GM21717 (cell line): ENCODE measurements at regions not wholly inside any gene's neighbourhood (a gene's known extent, or its start where the extent isn't known, plus 50 kb on each side); places are given as distances from the start of the nearest gene placed in this dataset.
"Not testable (repeated sequence)": the region's sequence is repeated elsewhere in the genome, so short reads cannot be mapped to it uniquely, and the experiment has no call there.

Source experiments
- ATAC-seq: cut with Tn5 transposase; IDR thresholded peaks from one replicate; pipeline ENCODE4 v1.9.1; 2021; ENCODE audit warnings: mild to moderate bottlenecking, moderate library complexity; ENCODE audit not compliant: unreplicated experiment

- ATAC-seq: no peak
Measured at GRCh38 chr2:107543793-107544192, 282.9 kb upstream of the RGPD4 start.

DNA sequence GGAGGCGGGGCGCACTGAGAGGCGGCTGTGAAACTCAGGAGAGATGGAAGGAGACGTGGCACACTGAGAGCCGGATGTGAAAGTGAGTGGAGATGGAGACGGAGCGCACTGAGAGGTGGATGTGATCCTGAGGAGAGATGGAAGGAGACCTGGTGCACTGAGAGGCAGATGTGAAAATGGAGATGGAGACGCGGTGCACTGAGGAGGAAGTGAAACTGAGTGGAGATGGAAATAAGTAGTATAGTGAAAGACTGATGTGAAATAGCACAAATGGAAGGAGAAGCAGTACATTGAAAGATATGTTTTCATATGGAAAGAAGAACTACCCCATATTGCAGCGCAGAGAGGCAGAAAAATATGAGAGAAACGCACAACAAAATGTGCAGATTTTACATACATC, 281.6 kb upstream of the RGPD4 start:
- ATAC-seq: no peak

DNA sequence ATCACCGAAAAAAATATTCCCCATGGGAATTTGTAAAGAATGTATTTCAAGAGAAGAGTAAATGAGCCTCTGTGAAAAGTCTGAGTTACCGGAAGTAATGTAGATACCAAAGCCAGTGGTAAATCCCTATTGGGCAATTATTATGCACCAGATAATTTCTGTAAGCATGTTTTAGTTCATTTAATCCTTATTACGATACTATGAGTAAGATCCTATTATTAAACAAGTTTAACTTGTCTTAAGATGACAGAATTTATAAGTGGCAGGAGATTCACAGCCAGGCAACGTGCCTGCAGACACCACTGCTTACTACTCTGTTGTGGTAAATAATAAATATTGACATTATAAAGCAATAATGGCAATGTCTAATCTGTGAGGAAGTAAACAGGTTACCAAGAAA, 280.8 kb upstream of the RGPD4 start:
- no peak for ATAC-seq

DNA sequence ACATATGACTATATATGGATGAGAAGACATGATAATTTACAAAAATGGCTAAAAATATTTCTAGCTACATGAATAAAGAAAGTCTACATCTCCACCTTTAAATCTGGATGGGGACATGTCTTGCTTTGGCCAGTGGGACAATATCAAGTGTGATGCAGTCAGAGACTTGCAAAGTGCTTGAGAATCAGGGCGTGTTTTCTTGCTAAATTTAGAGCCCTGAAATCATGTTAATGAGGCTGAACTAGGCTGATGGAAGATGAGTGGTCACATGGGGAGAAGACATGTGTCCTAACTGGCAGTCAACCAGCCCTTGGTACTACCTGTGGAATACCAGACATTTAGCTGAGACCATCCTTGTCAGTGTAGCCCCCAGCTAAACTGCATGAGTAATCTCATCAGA, 278.5 kb upstream of the RGPD4 start:
- ATAC-seq: no peak

DNA sequence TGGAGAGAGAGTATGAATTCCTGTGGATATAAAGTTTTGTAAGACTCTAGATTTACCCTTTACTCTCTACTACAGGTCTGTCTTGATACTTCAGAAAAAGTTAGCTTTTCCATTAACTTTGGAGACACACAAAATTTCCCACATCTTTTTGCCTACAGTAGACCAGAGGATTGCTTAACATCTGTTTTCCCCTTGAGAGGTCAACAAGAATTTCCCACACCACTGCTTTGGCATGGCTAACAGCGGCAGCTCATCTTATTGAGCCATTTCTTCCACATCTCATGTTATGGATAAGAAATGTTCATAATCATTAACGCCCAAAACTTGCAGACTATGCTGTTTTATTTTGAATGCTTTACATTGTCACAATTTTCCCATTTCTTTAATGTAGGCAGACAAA, 273.6 kb upstream of the RGPD4 start:
- ATAC-seq: no peak

DNA sequence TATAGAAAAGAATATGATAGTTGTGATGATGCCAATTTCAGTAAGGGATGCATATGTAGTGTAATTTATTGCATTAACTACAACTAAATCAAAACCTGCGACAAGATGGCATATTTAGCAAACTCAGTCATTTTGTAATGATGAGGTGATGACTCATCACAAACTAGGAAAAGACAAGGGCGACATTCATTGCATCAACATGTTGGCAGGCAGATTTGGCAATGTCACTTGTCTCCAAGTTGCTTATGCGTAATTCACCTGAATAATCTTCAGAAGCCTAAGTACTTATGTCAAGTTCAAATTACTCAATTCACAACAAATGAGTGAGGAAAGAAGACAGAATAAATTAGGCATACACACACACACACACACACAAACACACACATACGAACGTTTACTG, 273.2 kb upstream of the RGPD4 start:
- ATAC-seq: no peak

- no peak for ATAC-seq
Measured at GRCh38 chr2:107556038-107556627, 270.6 kb upstream of the RGPD4 start.

- ATAC-seq: no peak
Measured at GRCh38 chr2:107558295-107558694, 268.4 kb upstream of the RGPD4 start.

DNA sequence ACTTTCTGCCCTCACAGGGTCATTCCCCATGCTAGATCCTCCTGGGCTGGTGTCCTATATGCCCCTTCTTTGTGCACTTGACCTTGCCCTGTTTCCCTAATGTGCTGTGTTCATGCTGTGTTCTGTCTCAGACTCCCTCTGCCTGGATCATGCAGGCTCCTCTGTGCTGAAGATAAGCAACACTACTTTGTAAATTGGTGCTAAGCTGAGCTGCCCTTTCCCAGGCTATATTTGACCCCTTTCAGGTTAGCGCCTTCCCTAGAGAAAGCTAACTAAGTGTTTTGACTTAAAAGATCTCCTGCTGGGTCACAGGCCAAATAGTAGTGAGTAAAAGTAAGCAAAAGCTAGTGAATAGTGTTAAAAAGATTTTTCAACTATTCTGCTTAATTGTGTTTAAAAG, 257.2 kb upstream of the RGPD4 start:
- no peak for ATAC-seq

- no peak for ATAC-seq
Measured at GRCh38 chr2:107570876-107571275, 255.8 kb upstream of the RGPD4 start.

GRCh38 chr2:107572890-107573289, 253.8 kb upstream of the RGPD4 start:
- ATAC-seq: not testable (repeated sequence)

- ATAC-seq: no peak
Measured at GRCh38 chr2:107576991-107577390, 249.7 kb upstream of the RGPD4 start.

- ATAC-seq: no peak
Measured at GRCh38 chr2:107582487-107582886, 244.2 kb upstream of the RGPD4 start.

- no peak for ATAC-seq
Measured at GRCh38 chr2:107584577-107584976, 242.1 kb upstream of the RGPD4 start.

DNA sequence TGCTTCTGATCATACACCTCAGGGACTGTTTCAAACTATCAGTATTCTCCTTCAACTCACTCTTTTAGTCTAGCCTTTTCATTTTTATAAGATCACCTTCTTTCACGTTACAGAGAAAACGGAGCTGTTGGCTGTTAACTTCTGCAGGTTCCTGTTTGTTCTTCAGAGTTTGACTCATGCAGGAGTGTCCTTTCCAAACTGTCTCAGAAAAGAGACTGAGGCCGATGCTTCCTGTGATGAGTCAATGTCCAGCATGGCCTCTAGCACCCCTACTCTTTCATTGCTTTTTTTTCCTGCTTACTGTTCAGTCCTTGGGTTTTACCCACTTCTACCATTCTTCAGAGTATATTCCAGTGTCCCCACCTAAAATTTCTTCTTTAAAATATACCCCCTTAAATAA, 240.8 kb upstream of the RGPD4 start:
- ATAC-seq: no peak

- no peak for ATAC-seq
Measured at GRCh38 chr2:107588181-107588580, 238.5 kb upstream of the RGPD4 start.

GRCh38 chr2:107589079-107589491, 237.6 kb upstream of the RGPD4 start:
- no peak for ATAC-seq

- ATAC-seq: no peak
Measured at GRCh38 chr2:107591561-107592279, 235.0 kb upstream of the RGPD4 start.

- ATAC-seq: no peak
Measured at GRCh38 chr2:107592280-107592624, 234.4 kb upstream of the RGPD4 start.

DNA sequence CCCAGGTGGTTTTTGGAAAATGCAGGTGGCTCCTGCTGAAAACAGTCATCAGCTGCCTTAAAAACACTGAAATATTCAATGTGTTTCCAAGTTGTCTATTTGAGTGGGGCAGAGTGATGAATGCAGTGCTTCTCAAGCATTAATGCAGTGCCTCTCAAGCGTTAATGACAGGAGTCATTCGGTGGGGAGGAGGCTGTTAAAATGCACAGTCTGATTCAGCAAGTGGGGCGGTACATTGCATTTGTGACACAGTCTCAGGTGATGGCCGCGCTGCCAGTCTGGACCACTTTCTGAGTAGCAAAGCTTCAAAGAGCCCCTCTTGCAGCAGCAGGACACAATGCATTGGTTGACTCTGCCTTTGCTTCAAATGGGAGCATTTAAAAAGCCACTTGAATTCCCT, 231.4 kb upstream of the RGPD4 start:
- no peak for ATAC-seq

DNA sequence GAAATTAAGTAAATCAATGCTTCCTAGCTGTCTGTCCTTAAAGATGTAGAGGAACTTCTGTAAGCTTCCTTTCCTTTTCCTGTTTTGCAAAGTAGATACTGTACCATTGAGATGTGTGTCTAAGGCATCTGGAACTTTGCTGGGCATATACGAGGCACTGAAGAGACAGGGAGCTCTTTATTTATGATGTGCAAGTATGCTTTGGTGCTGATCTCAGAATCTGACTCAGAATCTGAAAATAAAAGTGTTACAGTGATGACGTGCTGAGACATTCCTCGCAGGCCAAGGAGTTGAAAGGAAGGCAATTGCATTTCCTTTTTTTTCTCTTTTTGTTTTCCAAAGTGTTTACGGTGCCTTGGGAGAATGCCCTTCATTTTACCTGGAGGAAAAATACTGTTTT, 230.9 kb upstream of the RGPD4 start:
- ATAC-seq: no peak

GRCh38 chr2:107597507-107597906, 229.2 kb upstream of the RGPD4 start:
- ATAC-seq: no peak

DNA sequence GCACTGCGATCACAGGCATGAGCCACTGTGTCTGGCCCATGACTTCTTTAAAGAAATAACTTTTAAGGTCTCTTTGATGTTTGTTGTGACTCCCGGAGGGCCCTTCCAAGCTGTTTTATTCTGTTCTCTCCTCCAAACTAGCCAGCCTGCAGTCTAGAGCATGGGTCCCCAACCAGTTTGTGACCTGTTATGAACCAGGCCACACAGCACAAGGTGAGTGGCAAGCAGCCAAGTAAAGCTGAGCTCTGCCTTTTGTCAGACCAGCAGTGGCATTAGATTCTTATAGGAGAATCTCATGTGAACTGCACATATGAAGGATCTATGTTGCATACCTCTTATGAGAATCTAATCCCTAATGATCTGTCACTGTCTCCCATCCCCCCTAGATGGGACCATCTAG, 223.9 kb upstream of the RGPD4 start:
- no peak for ATAC-seq
